IMR-90 (cell line): ENCODE measurements at regions not wholly inside any gene's neighbourhood (a gene's known extent, or its start where the extent isn't known, plus 50 kb on each side); places are given as distances from the start of the nearest gene placed in this dataset.

Source experiments
- ATAC-seq: fragments of 200-7000 bp; cut with Tn5 transposase; 2 replicates; pipeline ENCODE4 v1.9.1; 2020; ENCODE audit warnings: low read depth, mild to moderate bottlenecking, moderate library complexity
- BruUV-seq: library from RNA; stranded (reverse); fragments of 400-500 nt; replicated peaks from 2 replicates; lab custom pipeline; 2021; lab: Mats Ljungman, UMichigan
- CTCF ChIA-PET: fragments of 300-600 bp; formaldehyde crosslinking; extraction: SDS; loops from one replicate; lab custom pipeline; 2021; ENCODE audit warnings: antibody characterized with exemption; lab: Yijun Ruan, JAX
- POLR2A ChIA-PET: fragments of 300-600 bp; sonication (Branson Sonifier 250); formaldehyde crosslinking; loops from one replicate; lab custom pipeline; 2022; ENCODE audit warnings: antibody characterized with exemption; ENCODE audit not compliant: unreplicated experiment; lab: Charles Lee
- DNase-seq: peaks from one replicate; pipeline ENCODE4 v3.0.0; 2013
- H2AFZ ChIP-seq: replicated peaks from 2 replicates; pipeline ENCODE3; 2013; ENCODE audit warnings: low read length, mild to moderate bottlenecking; ENCODE audit not compliant: poor library complexity
- H2AK5ac ChIP-seq: 2 replicates; pipeline ENCODE4 v1.6.1; 2013; ENCODE audit warnings: low read depth, low read length, inconsistent platforms
- H2AK9ac ChIP-seq: replicated peaks from 2 replicates; pipeline ENCODE3; 2013; ENCODE audit warnings: mild to moderate bottlenecking, low read depth, low read length, moderate library complexity; ENCODE audit not compliant: poor library complexity
- H2BK120ac ChIP-seq: 2 replicates; pipeline ENCODE4 v1.6.1; 2013; ENCODE audit warnings: low read depth, low read length, inconsistent platforms
- H2BK15ac ChIP-seq: 3 replicates; pipeline ENCODE4 v1.6.1; 2013; ENCODE audit warnings: low read depth, low read length, inconsistent platforms
- H2BK20ac ChIP-seq: 2 replicates; pipeline ENCODE4 v1.6.1; 2013; ENCODE audit warnings: low read depth, mild to moderate bottlenecking, inconsistent platforms, low read length, moderate library complexity
- H2BK5ac ChIP-seq: 2 replicates; pipeline ENCODE4 v1.6.1; 2013; ENCODE audit warnings: mild to moderate bottlenecking, low read depth, low read length, inconsistent platforms; ENCODE audit not compliant: poor library complexity, severe bottlenecking
- H3K14ac ChIP-seq: replicated peaks from 2 replicates; pipeline ENCODE4 v1.6.1; 2013; ENCODE audit warnings: low read depth, low read length, inconsistent platforms
- H3K18ac ChIP-seq: 2 replicates; pipeline ENCODE4 v1.6.1; 2013; ENCODE audit warnings: low read depth, low read length, control low read depth
- H3K23ac ChIP-seq: 2 replicates; pipeline ENCODE4 v1.6.1; 2013; ENCODE audit warnings: low read depth, low read length, inconsistent platforms
- H3K27ac ChIP-seq: 2 replicates; pipeline ENCODE4 v1.5.1; 2013; ENCODE audit warnings: mild to moderate bottlenecking, control low read depth, low read length; ENCODE audit not compliant: insufficient read depth
- H3K27me3 ChIP-seq: 2 replicates; pipeline ENCODE4 v1.6.1; 2013; ENCODE audit warnings: low read length; ENCODE audit not compliant: control insufficient read depth, insufficient read depth
- H3K36me3 ChIP-seq: 2 replicates; pipeline ENCODE4 v1.6.1; 2013; ENCODE audit warnings: low read length, mixed read lengths; ENCODE audit not compliant: control insufficient read depth, insufficient read depth
- H3K4ac ChIP-seq: 2 replicates; pipeline ENCODE4 v1.6.1; 2013; ENCODE audit warnings: low read depth, low read length, inconsistent platforms
- H3K4me1 ChIP-seq: 2 replicates; pipeline ENCODE4 v1.6.1; 2013; ENCODE audit warnings: low read length, mixed read lengths; ENCODE audit not compliant: control insufficient read depth, insufficient read depth
- H3K4me2 ChIP-seq: 2 replicates; pipeline ENCODE4 v1.6.1; 2013; ENCODE audit warnings: low read depth, mild to moderate bottlenecking, control low read depth, low read length, moderate library complexity
- H3K4me3 ChIP-seq: 2 replicates; pipeline ENCODE4 v1.5.1; 2013; ENCODE audit warnings: low read depth, mild to moderate bottlenecking, control low read depth, low read length, moderate library complexity; ENCODE audit not compliant: insufficient read depth
- H3K56ac ChIP-seq: 2 replicates; pipeline ENCODE4 v1.6.1; 2013; ENCODE audit warnings: low read length, inconsistent platforms; ENCODE audit not compliant: insufficient read depth; ENCODE audit errors: extremely low read depth
- H3K79me1 ChIP-seq, 2 experiments: 2 replicates each; pipeline ENCODE4 v1.6.1; 2013; ENCODE audit warnings: low read length in 2 of 2, inconsistent platforms in 1 of 2, low read depth in 1 of 2
- H3K9ac ChIP-seq: 2 replicates; pipeline ENCODE4 v1.6.1; 2013; ENCODE audit warnings: low read depth, low read length, control low read depth
- H3K9me1 ChIP-seq: 2 replicates; pipeline ENCODE4 v1.6.1; 2013; ENCODE audit warnings: low read length, inconsistent platforms; ENCODE audit not compliant: insufficient read depth
- H3K9me3 ChIP-seq: 2 replicates; pipeline ENCODE4 v1.6.1; 2013; ENCODE audit warnings: low read length; ENCODE audit not compliant: control insufficient read depth, insufficient read depth
- H4K20me1 ChIP-seq: 2 replicates; pipeline ENCODE4 v1.6.1; 2013; ENCODE audit warnings: low read length, inconsistent platforms; ENCODE audit not compliant: insufficient read depth
- H4K5ac ChIP-seq: 2 replicates; pipeline ENCODE4 v1.6.1; 2013; ENCODE audit warnings: mild to moderate bottlenecking, low read depth, low read length, control low read depth
- H4K8ac ChIP-seq, 2 experiments: 2 replicates each; pipeline ENCODE4 v1.6.1; 2013; ENCODE audit warnings: low read depth in 2 of 2, low read length in 2 of 2, control low read depth in 1 of 2, inconsistent platforms in 1 of 2
- H4K91ac ChIP-seq: 2 replicates; pipeline ENCODE4 v1.6.1; 2013; ENCODE audit warnings: low read depth, low read length, inconsistent platforms; ENCODE audit not compliant: insufficient read depth
- BHLHE40 ChIP-seq: fragments of 150-350 bp; IDR thresholded peaks from 2 replicates; pipeline ENCODE4 v1.6.1; 2016; ENCODE audit warnings: mild to moderate bottlenecking, low read depth, low read length
- CEBPB ChIP-seq: IDR thresholded peaks from 2 replicates; pipeline ENCODE4 v1.6.1; 2012; ENCODE audit warnings: low read depth, low read length, improper control_type of control experiment
- CHD1 ChIP-seq: IDR thresholded peaks from 2 replicates; pipeline ENCODE4 v1.6.1; 2012; ENCODE audit warnings: low read depth, low read length, improper control_type of control experiment
- CTCF ChIP-seq: conservative IDR thresholded peaks from 2 replicates; pipeline ENCODE4 v1.5.1; 2012; ENCODE audit warnings: mild to moderate bottlenecking, low read depth, low read length, improper control_type of control experiment
- ELK1 ChIP-seq: fragments of 150-350 bp; IDR thresholded peaks from 2 replicates; pipeline ENCODE4 v1.6.1; 2016; ENCODE audit warnings: low read depth, mild to moderate bottlenecking, low read length, moderate library complexity, borderline replicate concordance
- MXI1 ChIP-seq: IDR thresholded peaks from 2 replicates; pipeline ENCODE4 v1.6.1; 2012; ENCODE audit warnings: low read depth, mild to moderate bottlenecking, low read length, moderate library complexity, borderline replicate concordance
- POLR2A ChIP-seq: IDR thresholded peaks from 2 replicates; pipeline ENCODE4 v1.6.1; 2012; ENCODE audit warnings: mild to moderate bottlenecking, low read depth, low read length
- SMC3 ChIP-seq: fragments of 150-350 bp; IDR thresholded peaks from 2 replicates; pipeline ENCODE4 v1.6.1; 2016; ENCODE audit warnings: low read depth, mild to moderate bottlenecking, antibody characterized with exemption, low read length, moderate library complexity
- WGBS, 2 experiments: methylation state at CpG; one replicate each; pipeline versions ENCODE4 v1.1.5 to v1.1.7; 2013; ENCODE audit warnings: missing lambda C conversion rate in 2 of 2; ENCODE audit not compliant: insufficient read length in 1 of 2; ENCODE audit errors: extremely low coverage in 2 of 2; 5-methylcytosine and 5-hydroxymethylcytosine counted together
- dilution Hi-C: fragments of 300-500 bp; cut with HindIII; formaldehyde crosslinking; loops from one replicate; pipeline ENCODE4 v1.14.3; 2018; ENCODE audit warnings: low sequenced_read_pairs; ENCODE audit not compliant: unreplicated experiment
- in situ Hi-C: fragments of 300-500 bp; cut with MboI; formaldehyde crosslinking; loops from 3 replicates; pipeline ENCODE4 v1.14.3; 2019; ENCODE audit warnings: low sequenced_read_pairs, inconsistent platforms, mixed read lengths
- intact Hi-C: fragments of 100-400 bp; cut with micrococcal nuclease; formaldehyde crosslinking; loops from 2 replicates; pipeline ENCODE4 v1.10.0; 2022

GRCh38 chr10:20972925-20973324 lies 75.8 kb upstream of the NEBL start:
- no peaks in the 10 kb centered on the region for H4K20me1 ChIP-seq
- WGBS, 2 experiments, result no CpG with 5 or more reads among the region's 2 CpGs
- H2BK20ac ChIP-seq, result no peak overlapping the region
- no peak overlapping the region for H3K9ac ChIP-seq
- H3K4ac ChIP-seq, result no peak overlapping the region
- POLR2A ChIA-PET, result no interaction called here
- no peak overlapping the region for H2AK9ac ChIP-seq
- no peak overlapping the region for H3K23ac ChIP-seq
- dilution Hi-C loops, result no loop called here
- TF ChIP-seq BHLHE40 (no peak), CTCF (no peak), ELK1 (no peak), POLR2A (no peak), CHD1 (no peak), CEBPB (no peak), SMC3 (no peak), MXI1 (no peak)
- H2AFZ ChIP-seq, result no peak overlapping the region
- H3K4me1 ChIP-seq, result no peaks in the 10 kb centered on the region
- H3K14ac ChIP-seq, result no peak overlapping the region
- no peaks in the 10 kb centered on the region for H3K27me3 ChIP-seq
- H3K27ac ChIP-seq, result no peak overlapping the region
- H3K9me1 ChIP-seq, result no peaks in the 10 kb centered on the region
- no peak overlapping the region for H4K91ac ChIP-seq
- no peak overlapping the region for H2BK120ac ChIP-seq
- no peak overlapping the region for H3K4me2 ChIP-seq
- no peaks in the 10 kb centered on the region for H3K36me3 ChIP-seq
- no TSS peak for BruUV-seq
- in situ Hi-C loops, result no loop called here
- no peak overlapping the region for H3K56ac ChIP-seq
- H4K8ac ChIP-seq, result no peak overlapping the region
- H2BK15ac ChIP-seq, result no peak overlapping the region
- no peaks in the 10 kb centered on the region for H3K79me1 ChIP-seq
- H3K18ac ChIP-seq, result no peak overlapping the region
- CTCF ChIA-PET, result no interaction called here
- ATAC-seq (no peak), DNase-seq (no peak)
- no peak overlapping the region for H2AK5ac ChIP-seq
- H4K5ac ChIP-seq, result no peak overlapping the region
- intact Hi-C loops, result no loop called here
- no peak overlapping the region for H2BK5ac ChIP-seq
- H3K9me3 ChIP-seq, result no peaks in the 10 kb centered on the region
- H3K4me3 ChIP-seq, result no peak overlapping the region
